H9 (cell line): ENCODE measurements at regions not wholly inside any gene's neighbourhood (a gene's known extent, or its start where the extent isn't known, plus 50 kb on each side); places are given as distances from the start of the nearest gene placed in this dataset.

ENCODE experiments used
- DNase-seq: peaks from one replicate; pipeline ENCODE4 v3.0.0-alpha.2; 2017
- H2AFZ ChIP-seq: one replicate; pipeline ENCODE4 v1.6.1; 2013; ENCODE audit warnings: mild to moderate bottlenecking, low read length, control low read depth, moderate library complexity
- H2AK5ac ChIP-seq: 2 replicates; pipeline ENCODE4 v1.6.1; 2013; ENCODE audit warnings: low read length, control low read depth, mixed read lengths; ENCODE audit not compliant: insufficient read length
- H2BK120ac ChIP-seq: one replicate; pipeline ENCODE4 v1.6.1; 2013; ENCODE audit warnings: low read depth, mild to moderate bottlenecking, low read length, control low read depth, inconsistent platforms; ENCODE audit not compliant: poor library complexity, severe bottlenecking
- H2BK12ac ChIP-seq: 2 replicates; pipeline ENCODE4 v1.6.1; 2013; ENCODE audit warnings: low read length, control low read depth, mixed read lengths, low read depth; ENCODE audit not compliant: insufficient read length
- H2BK15ac ChIP-seq: 2 replicates; pipeline ENCODE4 v1.6.1; 2013; ENCODE audit warnings: low read depth, low read length, control low read depth
- H2BK20ac ChIP-seq: one replicate; pipeline ENCODE4 v1.6.1; 2013; ENCODE audit warnings: low read depth, mild to moderate bottlenecking, low read length, control low read depth, inconsistent platforms; ENCODE audit not compliant: poor library complexity, severe bottlenecking
- H2BK5ac ChIP-seq: 2 replicates; pipeline ENCODE4 v1.6.1; 2013; ENCODE audit warnings: low read length, control low read depth, mixed read lengths; ENCODE audit not compliant: insufficient read length
- H3K14ac ChIP-seq: 2 replicates; pipeline ENCODE4 v1.6.1; 2013; ENCODE audit warnings: low read length, control low read depth; ENCODE audit not compliant: insufficient read depth
- H3K18ac ChIP-seq: 2 replicates; pipeline ENCODE4 v1.6.1; 2013; ENCODE audit warnings: low read depth, mild to moderate bottlenecking, mixed read lengths, low read length, control low read depth; ENCODE audit not compliant: insufficient read length
- H3K23ac ChIP-seq: 2 replicates; pipeline ENCODE4 v1.6.1; 2013; ENCODE audit warnings: low read length, control low read depth, mixed read lengths, low read depth; ENCODE audit not compliant: insufficient read length
- H3K23me2 ChIP-seq: 2 replicates; pipeline ENCODE4 v1.6.1; 2013; ENCODE audit warnings: low read depth, mild to moderate bottlenecking, mixed read lengths, low read length, control low read depth; ENCODE audit not compliant: insufficient read length, poor library complexity, severe bottlenecking
- H3K27ac ChIP-seq: 2 replicates; pipeline ENCODE4 v1.5.1; 2013; ENCODE audit warnings: low read length, control low read depth, mixed read lengths, low read depth; ENCODE audit not compliant: insufficient read length
- H3K27me3 ChIP-seq: 2 replicates; pipeline ENCODE4 v1.6.1; 2013; ENCODE audit warnings: low read length, control low read depth, inconsistent platforms; ENCODE audit not compliant: insufficient read depth
- H3K4ac ChIP-seq: 2 replicates; pipeline ENCODE4 v1.6.1; 2013; ENCODE audit warnings: low read depth, mild to moderate bottlenecking, control low read depth, inconsistent platforms, low read length, moderate library complexity
- H3K4me1 ChIP-seq: 2 replicates; pipeline ENCODE4 v1.6.1; 2013; ENCODE audit warnings: low read length, control low read depth, inconsistent platforms; ENCODE audit not compliant: insufficient read depth
- H3K4me2 ChIP-seq: 2 replicates; pipeline ENCODE4 v1.6.1; 2013; ENCODE audit warnings: low read length, control low read depth, mixed read lengths; ENCODE audit not compliant: insufficient read length, insufficient read depth
- H3K56ac ChIP-seq: 2 replicates; pipeline ENCODE4 v1.6.1; 2013; ENCODE audit warnings: low read depth, mild to moderate bottlenecking, mixed read lengths, low read length, control low read depth; ENCODE audit not compliant: insufficient read length
- H3K79me1 ChIP-seq: 2 replicates; pipeline ENCODE4 v1.6.1; 2013; ENCODE audit warnings: low read depth, mild to moderate bottlenecking, moderate library complexity, low read length, control low read depth, inconsistent platforms; ENCODE audit not compliant: insufficient read depth, poor library complexity, severe bottlenecking
- H3K79me2 ChIP-seq: 2 replicates; pipeline ENCODE4 v1.6.1; 2013; ENCODE audit warnings: low read length, control low read depth, inconsistent platforms; ENCODE audit not compliant: insufficient read depth
- H3K9ac ChIP-seq: 2 replicates; pipeline ENCODE4 v1.6.1; 2013; ENCODE audit warnings: low read length, control low read depth, mixed read lengths; ENCODE audit not compliant: insufficient read length; ENCODE audit errors: extremely low read depth
- H3K9me3 ChIP-seq: one replicate; pipeline ENCODE4 v1.6.1; 2013; ENCODE audit warnings: low read depth, low read length, inconsistent platforms; ENCODE audit not compliant: control insufficient read depth
- H3T11ph ChIP-seq: one replicate; pipeline ENCODE4 v1.6.1; 2013; ENCODE audit warnings: mild to moderate bottlenecking, low read length, control low read depth, inconsistent platforms
- H4K20me1 ChIP-seq: one replicate; pipeline ENCODE4 v1.6.1; 2013; ENCODE audit not compliant: control insufficient read depth, insufficient read length, insufficient read depth
- H4K5ac ChIP-seq: 2 replicates; pipeline ENCODE4 v1.6.1; 2013; ENCODE audit warnings: low read depth, mild to moderate bottlenecking, mixed read lengths, low read length, control low read depth; ENCODE audit not compliant: insufficient read length
- H4K8ac ChIP-seq: replicated peaks from 2 replicates; pipeline ENCODE4 v1.6.1; 2013; ENCODE audit warnings: low read length, control low read depth, mixed read lengths, low read depth; ENCODE audit not compliant: insufficient read length
- H4K91ac ChIP-seq: 2 replicates; pipeline ENCODE4 v1.6.1; 2013; ENCODE audit warnings: low read depth, mild to moderate bottlenecking, moderate library complexity, mixed read lengths, low read length, control low read depth; ENCODE audit not compliant: insufficient read length
- H3K27ac Mint-ChIP-seq, 3 experiments: 2 replicates in 2 of 3; 3 replicates in 1 of 3; pipeline ENCODE4 v1.8.0; 2020 to 2021; ENCODE audit warnings: mixed read lengths in 3 of 3, mild to moderate bottlenecking in 1 of 3, moderate library complexity in 1 of 3
- H3K27me3 Mint-ChIP-seq: 2 replicates; pipeline ENCODE4 v1.8.0; 2021; ENCODE audit warnings: low read depth, mild to moderate bottlenecking, moderate library complexity, mixed read lengths
- H3K36me3 Mint-ChIP-seq, 3 experiments: 2 replicates in 2 of 3; 3 replicates in 1 of 3; pipeline ENCODE4 v1.8.0; 2020 to 2021; ENCODE audit warnings: low read depth in 3 of 3, mixed read lengths in 3 of 3; ENCODE audit not compliant: insufficient read depth in 1 of 3
- H3K4me1 Mint-ChIP-seq, 2 experiments: 2 replicates each; pipeline ENCODE4 v1.8.0; 2020; ENCODE audit warnings: mixed read lengths in 2 of 2
- H3K4me3 Mint-ChIP-seq, 2 experiments: 2 replicates in 1 of 2; 3 replicates in 1 of 2; pipeline ENCODE4 v1.8.0; 2020 to 2021; ENCODE audit warnings: mild to moderate bottlenecking in 2 of 2, mixed read lengths in 2 of 2, moderate library complexity in 1 of 2
- H3K9me3 Mint-ChIP-seq, 2 experiments: 2 replicates in 1 of 2; 3 replicates in 1 of 2; pipeline ENCODE4 v1.8.0; 2020; ENCODE audit warnings: mild to moderate bottlenecking in 2 of 2, mixed read lengths in 2 of 2, moderate library complexity in 1 of 2
- CTCF ChIP-seq: fragments of 200-600 bp; sonication (generic); conservative IDR thresholded peaks from 3 replicates; pipeline ENCODE4 v1.8.0; 2021; ENCODE audit warnings: antibody characterized with exemption, mild to moderate bottlenecking
- WGBS: extraction: QIAGEN DNeasy Blood & Tissue Kit; methylation state at CpG from one replicate; pipeline ENCODE4 v1.1.7; 2013; ENCODE audit warnings: missing lambda C conversion rate, low lambda C conversion rate, mixed read lengths; ENCODE audit not compliant: insufficient read length; ENCODE audit errors: extremely low coverage; 5-methylcytosine and 5-hydroxymethylcytosine counted together

- H3K18ac ChIP-seq = no peak overlapping the region
- H3K14ac ChIP-seq = no peak overlapping the region
- no peak overlapping the region for H2BK120ac ChIP-seq
- no peaks in the 10 kb centered on the region for H3K27me3 ChIP-seq
- peaks cover 0 to 11% (median 3%) of the 10 kb centered on the region in 3 experiments; a peak in 3 of 7 replicates for H3K36me3 Mint-ChIP-seq
- H3K56ac ChIP-seq = no peak overlapping the region
- peaks cover 7 to 8% of the 10 kb centered on the region in 2 experiments for H3K9me3 Mint-ChIP-seq
- H3K4me3 Mint-ChIP-seq = no peak overlapping the region
- no peak overlapping the region for H3K27ac Mint-ChIP-seq
- H3K79me2 ChIP-seq = no peaks in the 10 kb centered on the region
- H2BK15ac ChIP-seq = no peak overlapping the region
- no peaks in the 10 kb centered on the region for H3K23me2 ChIP-seq
- H2AFZ ChIP-seq = no peak overlapping the region
- DNase-seq = no peak
- H3K4me2 ChIP-seq = no peak overlapping the region
- no peak overlapping the region for H2BK20ac ChIP-seq
- no peaks in the 10 kb centered on the region for H3K27me3 Mint-ChIP-seq
- H3K9ac ChIP-seq = no peak overlapping the region
- H3K4ac ChIP-seq = no peak overlapping the region
- no peak overlapping the region for H3K23ac ChIP-seq
- no peaks in the 10 kb centered on the region for H3K79me1 ChIP-seq
- H2BK12ac ChIP-seq = no peak overlapping the region
- no peak overlapping the region for H2BK5ac ChIP-seq
- H3K4me1 Mint-ChIP-seq = peaks cover 6% of the 10 kb centered on the region in 2 experiments
- no peak overlapping the region for H3K27ac ChIP-seq
- no peak overlapping the region for H3T11ph ChIP-seq
- H4K8ac ChIP-seq = no peak overlapping the region
- WGBS = no CpG with 5 or more reads among the region's 4 CpGs
- no peak overlapping the region for H4K91ac ChIP-seq
- no peak for TF ChIP-seq CTCF
- no peak overlapping the region for H2AK5ac ChIP-seq
- no peaks in the 10 kb centered on the region for H4K20me1 ChIP-seq
- no peaks in the 10 kb centered on the region for H3K9me3 ChIP-seq
- H4K5ac ChIP-seq = no peak overlapping the region
- H3K4me1 ChIP-seq = no peaks in the 10 kb centered on the region
Measured at GRCh38 chr1:98102345-98103030, 181.7 kb upstream of the DPYD start.
